CD4-positive, alpha-beta T cell treated with Interleukin-21 for 1 hour (primary cell): ENCODE measurements at regions not wholly inside any gene's neighbourhood (a gene's known extent, or its start where the extent isn't known, plus 50 kb on each side); places are given as distances from the start of the nearest gene placed in this dataset.
"Not testable (repeated sequence)": the region's sequence is repeated elsewhere in the genome, so short reads cannot be mapped to it uniquely, and the experiment has no call there.

Experiments used
- DNase-seq: peaks from one replicate; pipeline ENCODE4 v3.0.0-alpha.2; 2020

- DNase-seq, result peak; percentile 65
Measured at GRCh38 chr2:87521057-87521456, 226.8 kb upstream of the PLGLB2 start.

- DNase-seq, result not testable (repeated sequence)
Measured at GRCh38 chr2:87521489-87521888, 226.4 kb upstream of the PLGLB2 start.

GRCh38 chr2:87524619-87525188 lies 223.2 kb upstream of the PLGLB2 start:
- peak; percentile 42 for DNase-seq

GRCh38 chr2:87525497-87525991 lies 222.3 kb upstream of the PLGLB2 start:
- peak; percentile 78 for DNase-seq

GRCh38 chr2:87526258-87526657 lies 221.6 kb upstream of the PLGLB2 start:
- DNase-seq, result not testable (repeated sequence)

- peak; percentile 45 for DNase-seq
Measured at GRCh38 chr2:87531968-87532715, 215.7 kb upstream of the PLGLB2 start.

- not testable (repeated sequence) for DNase-seq
Measured at GRCh38 chr2:87533390-87534272, 214.3 kb upstream of the PLGLB2 start.

GRCh38 chr2:87534273-87534889 lies 213.5 kb upstream of the PLGLB2 start:
- DNase-seq, result not testable (repeated sequence)

GRCh38 chr2:87536427-87536826 lies 211.5 kb upstream of the PLGLB2 start:
- not testable (repeated sequence) for DNase-seq

GRCh38 chr2:87537251-87537671 lies 210.6 kb upstream of the PLGLB2 start:
- peak; percentile 55 for DNase-seq

- DNase-seq, result not testable (repeated sequence)
Measured at GRCh38 chr2:87538268-87538667, 209.6 kb upstream of the PLGLB2 start.

- DNase-seq, result not testable (repeated sequence)
Measured at GRCh38 chr2:87539151-87539943, 208.5 kb upstream of the PLGLB2 start.

GRCh38 chr2:87540242-87540641 lies 207.6 kb upstream of the PLGLB2 start:
- not testable (repeated sequence) for DNase-seq

- DNase-seq, result not testable (repeated sequence)
Measured at GRCh38 chr2:87542599-87543174, 205.2 kb upstream of the PLGLB2 start.

- not testable (repeated sequence) for DNase-seq
Measured at GRCh38 chr2:87543797-87544196, 204.1 kb upstream of the PLGLB2 start.

GRCh38 chr2:87547106-87547505 lies 200.8 kb upstream of the PLGLB2 start:
- not testable (repeated sequence) for DNase-seq

GRCh38 chr2:87547966-87548365 lies 199.9 kb upstream of the PLGLB2 start:
- DNase-seq, result not testable (repeated sequence)

- not testable (repeated sequence) for DNase-seq
Measured at GRCh38 chr2:87548681-87549536, 199.0 kb upstream of the PLGLB2 start.

GRCh38 chr2:87549561-87550202 lies 198.2 kb upstream of the PLGLB2 start:
- DNase-seq, result not testable (repeated sequence)

- DNase-seq, result not testable (repeated sequence)
Measured at GRCh38 chr2:87554678-87555077, 193.2 kb upstream of the PLGLB2 start.
